Natural killer cell treated with Interleukin-12 subunit alpha and Interleukin-12 subunit beta and Interleukin-15 and Interleukin-18, amount 100 ng/mL, for 72 hours (primary cell): ENCODE measurements at regions not wholly inside any gene's neighbourhood (a gene's known extent, or its start where the extent isn't known, plus 50 kb on each side); places are given as distances from the start of the nearest gene placed in this dataset.
"Not testable (repeated sequence)": the region's sequence is repeated elsewhere in the genome, so short reads cannot be mapped to it uniquely, and the experiment has no call there.

ENCODE experiments used
- ATAC-seq, 2 donors: fragments of 150-1000 bp; cut with Tn5 transposase in 1 of 2; sonication (Bioruptor Pico), chemical (Tn5 transposase) in 1 of 2; 2 replicates each; pipeline ENCODE4 v1.10.0; 2021
- DNase-seq: peaks from one replicate; pipeline ENCODE4 v3.0.0; 2022; ENCODE audit warnings: low spot score
- H3K27ac Mint-ChIP-seq, 2 donors: 1 replicate in 1 of 2; 2 replicates in 1 of 2; pipeline ENCODE4 v1.8.0; 2022; ENCODE audit warnings: mixed read lengths in 2 of 2, mild to moderate bottlenecking in 1 of 2, moderate library complexity in 1 of 2
- H3K27me3 Mint-ChIP-seq, 2 donors: 1 replicate in 1 of 2; 2 replicates in 1 of 2; pipeline ENCODE4 v1.8.0; 2022; ENCODE audit warnings: mixed read lengths in 2 of 2
- H3K36me3 Mint-ChIP-seq: one replicate; pipeline ENCODE4 v1.8.0; 2022; ENCODE audit warnings: mixed read lengths
- H3K4me1 Mint-ChIP-seq, 2 donors: 1 replicate in 1 of 2; 2 replicates in 1 of 2; pipeline ENCODE4 v1.8.0; 2022; ENCODE audit warnings: low read depth in 2 of 2, mixed read lengths in 2 of 2, mild to moderate bottlenecking in 1 of 2
- H3K4me3 Mint-ChIP-seq: one replicate; pipeline ENCODE4 v1.8.0; 2022; ENCODE audit warnings: mixed read lengths
- H3K9me3 Mint-ChIP-seq: 2 replicates; pipeline ENCODE4 v1.8.0; 2022; ENCODE audit warnings: mixed read lengths

GRCh38 chr17:20698463-20699206 lies 119.1 kb downstream of the CDRT15L2 start:
- Mint-ChIP-seq H3K4me1 (peaks cover 56 to 60% of the 10 kb centered on the region in 2 donors), H3K27ac (peak overlapping the region; percentile 77 to 92), H3K4me3 (peak overlapping the region; percentile 91)
- DNase-seq, H3K27me3 Mint-ChIP-seq, H3K36me3 Mint-ChIP-seq, H3K9me3 Mint-ChIP-seq: not testable (repeated sequence)
- ATAC-seq: peak; percentile 83 to 88

DNA sequence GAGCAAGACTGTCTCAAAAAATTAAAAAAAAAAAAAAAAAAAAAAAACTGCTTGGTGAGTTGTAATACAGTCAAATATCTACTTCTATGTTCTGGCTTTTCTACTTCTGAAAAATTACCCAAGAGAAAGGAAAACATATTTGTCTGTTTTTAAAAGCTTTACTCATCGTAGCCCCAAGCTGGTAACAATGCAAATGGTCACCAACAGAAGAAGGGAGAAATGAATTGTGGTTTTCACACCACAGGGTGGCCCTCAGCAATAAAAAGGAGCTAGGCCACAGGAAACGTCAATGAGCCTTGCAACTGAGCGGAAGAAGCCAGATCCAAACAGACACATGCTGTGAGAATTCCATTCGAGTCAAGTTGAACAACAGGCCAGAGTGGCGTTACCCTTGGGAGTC lies 121.0 kb downstream of the CDRT15L2 start:
- Mint-ChIP-seq H3K27ac (peak overlapping the region; percentile 57 to 92), H3K4me3 (peak overlapping the region; percentile 50), H3K4me1 (peaks cover 63 to 66% of the 10 kb centered on the region in 2 donors)
- peak; percentile 66 to 81 for ATAC-seq
- DNase-seq, H3K9me3 Mint-ChIP-seq, H3K36me3 Mint-ChIP-seq, H3K27me3 Mint-ChIP-seq: not testable (repeated sequence)

GRCh38 chr17:20701366-20701765 lies 121.8 kb downstream of the CDRT15L2 start:
- H3K4me3 Mint-ChIP-seq, ATAC-seq, H3K27me3 Mint-ChIP-seq, H3K36me3 Mint-ChIP-seq, DNase-seq, H3K9me3 Mint-ChIP-seq: not testable (repeated sequence)
- H3K4me1 Mint-ChIP-seq: peaks cover 58 to 64% of the 10 kb centered on the region in 2 donors
- H3K27ac Mint-ChIP-seq: peak overlapping the region; percentile 32 to 51

DNA sequence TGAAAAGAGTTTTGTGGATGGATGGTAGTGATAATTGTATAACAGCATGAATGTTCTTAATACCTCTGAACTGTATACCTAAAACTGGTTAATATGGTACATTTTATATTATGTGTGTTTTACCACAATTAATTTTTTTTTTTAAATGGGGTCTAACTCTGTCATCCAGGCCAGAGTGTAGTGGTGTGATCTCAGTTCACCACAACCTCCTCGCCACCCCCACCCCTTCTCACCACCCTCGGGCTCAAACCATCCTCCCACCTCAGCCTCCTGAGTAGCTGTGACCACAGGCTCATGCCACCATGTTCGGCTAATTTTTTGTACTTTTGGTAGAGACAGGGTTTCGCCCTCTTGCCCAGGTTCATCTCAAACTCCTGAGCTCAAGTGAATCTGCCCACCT lies 123.2 kb downstream of the CDRT15L2 start:
- no peaks in the 10 kb centered on the region for H3K27me3 Mint-ChIP-seq
- no peaks in the 10 kb centered on the region for H3K36me3 Mint-ChIP-seq
- no peaks in the 10 kb centered on the region for H3K9me3 Mint-ChIP-seq
- no peak for DNase-seq
- peak overlapping the region; percentile 16 for H3K4me3 Mint-ChIP-seq
- peaks cover 59 to 66% of the 10 kb centered on the region in 2 donors for H3K4me1 Mint-ChIP-seq
- peak; percentile 59 to 65 for ATAC-seq
- peak overlapping the region; percentile 32 to 51 for H3K27ac Mint-ChIP-seq

DNA sequence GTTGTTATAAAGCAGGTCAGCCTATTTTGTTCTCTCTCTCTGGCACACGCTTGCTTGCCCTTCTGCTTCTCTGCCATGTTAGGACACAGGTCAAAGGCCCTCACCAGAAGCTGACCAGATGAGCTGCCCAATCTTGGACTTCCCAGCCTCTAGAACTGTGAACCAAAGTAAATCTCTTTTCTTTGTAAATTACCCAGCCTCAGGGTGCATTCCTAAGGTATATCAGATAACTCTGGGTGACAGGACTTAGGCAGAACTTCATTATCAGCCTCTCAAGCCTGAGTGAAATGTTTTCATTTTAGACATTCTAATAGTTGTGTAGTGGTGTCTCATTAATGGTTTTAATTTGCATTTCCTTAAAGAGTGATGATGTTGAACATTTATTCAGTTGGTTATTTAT lies 124.3 kb downstream of the CDRT15L2 start:
- Mint-ChIP-seq H3K4me3 (no peak overlapping the region), H3K9me3 (no peaks in the 10 kb centered on the region), H3K36me3 (no peaks in the 10 kb centered on the region), H3K27me3 (no peaks in the 10 kb centered on the region), H3K4me1 (peaks cover 51 to 56% of the 10 kb centered on the region in 2 donors), H3K27ac (peak overlapping the region in 1 of 2 donors; percentile 22)
- DNase-seq: no peak
- no peak for ATAC-seq

- not testable (repeated sequence) for H3K27me3 Mint-ChIP-seq, ATAC-seq, H3K36me3 Mint-ChIP-seq, DNase-seq, H3K9me3 Mint-ChIP-seq, H3K27ac Mint-ChIP-seq, H3K4me3 Mint-ChIP-seq
- H3K4me1 Mint-ChIP-seq: peaks cover 42 to 43% of the 10 kb centered on the region in 2 donors
Measured at GRCh38 chr17:20705186-20705585, 125.7 kb downstream of the CDRT15L2 start.

DNA sequence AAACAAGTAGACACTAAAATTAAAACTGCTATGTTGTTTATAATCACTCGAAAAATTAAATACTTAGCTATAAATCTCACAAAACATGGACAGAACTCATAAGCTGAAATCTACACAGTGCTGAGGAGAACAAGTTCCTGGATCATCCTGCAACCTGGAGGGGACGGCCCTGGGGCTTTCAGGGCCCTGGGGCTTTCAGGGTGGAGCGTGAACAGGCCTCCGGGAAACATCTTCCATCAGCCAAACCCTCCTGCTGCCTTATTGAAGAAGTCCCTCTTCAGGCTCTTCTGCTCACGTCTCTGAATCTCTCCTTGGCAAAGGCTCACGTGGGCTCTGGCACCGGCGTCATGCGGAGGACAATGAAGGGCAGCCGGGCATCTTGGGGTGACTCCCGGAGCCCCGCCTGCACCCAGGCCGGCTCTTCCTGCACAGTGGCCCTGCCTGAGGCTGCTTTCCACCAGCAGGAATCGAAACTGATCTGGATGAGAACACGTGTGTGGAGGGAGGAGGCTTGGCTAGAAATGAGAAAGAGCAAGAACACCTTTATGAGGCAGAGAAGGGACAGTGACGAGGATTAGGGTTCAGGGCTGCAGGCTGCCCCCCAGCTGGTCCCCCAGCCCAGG lies 127.3 kb downstream of the CDRT15L2 start:
- Mint-ChIP-seq H3K4me3 (no peak overlapping the region), H3K9me3 (no peaks in the 10 kb centered on the region), H3K27me3 (no peaks in the 10 kb centered on the region), H3K27ac (peak overlapping the region in 1 of 2 donors; percentile 75), H3K4me1 (peaks cover 25 to 31% of the 10 kb centered on the region in 2 donors), H3K36me3 (no peaks in the 10 kb centered on the region)
- DNase-seq (no peak), ATAC-seq (no peak)

DNA sequence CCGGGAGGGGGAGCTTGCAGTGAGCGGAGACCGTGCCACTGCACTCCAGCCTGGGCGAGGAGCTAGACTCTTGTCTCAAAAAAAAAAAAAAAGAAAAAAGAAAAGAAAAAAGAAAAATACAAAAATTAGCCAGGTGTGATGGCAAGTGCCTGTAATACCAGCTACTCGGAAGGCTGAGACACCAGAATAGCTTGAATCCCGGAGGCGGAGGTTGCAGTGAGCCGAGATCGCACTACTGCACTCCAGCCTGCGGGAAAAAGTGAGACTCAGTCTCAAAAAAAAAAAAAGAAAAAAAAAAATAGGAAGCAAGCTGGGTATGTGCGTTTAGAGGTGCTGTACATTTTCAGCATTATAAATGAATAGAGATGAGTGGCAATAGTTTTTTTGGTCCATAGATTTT lies 129.3 kb downstream of the CDRT15L2 start:
- H3K27ac Mint-ChIP-seq: peak overlapping the region in 1 of 2 donors; percentile 58
- not testable (repeated sequence) for H3K36me3 Mint-ChIP-seq, DNase-seq, H3K4me3 Mint-ChIP-seq, H3K9me3 Mint-ChIP-seq, H3K27me3 Mint-ChIP-seq, ATAC-seq
- H3K4me1 Mint-ChIP-seq: peaks cover 16 to 22% of the 10 kb centered on the region in 2 donors

DNA sequence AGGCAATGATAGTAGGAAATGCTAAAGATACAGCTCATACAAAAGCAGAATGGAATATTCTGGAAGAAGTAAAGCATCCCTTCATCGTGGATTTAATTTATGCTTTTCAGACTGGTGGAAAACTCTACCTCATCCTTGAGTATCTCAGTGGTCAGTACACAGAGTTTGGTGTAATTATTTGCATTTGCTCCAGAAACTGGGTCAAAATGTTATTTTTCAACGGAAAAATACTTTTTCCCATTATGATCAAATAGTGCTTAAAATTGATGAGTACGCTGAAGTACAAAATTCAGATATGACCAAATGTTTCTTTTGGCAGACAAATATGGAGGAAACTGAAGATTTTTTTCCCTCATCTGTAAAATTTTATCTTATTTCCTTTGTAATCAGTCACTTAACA lies 137.0 kb downstream of the CDRT15L2 start:
- ATAC-seq, DNase-seq, H3K27me3 Mint-ChIP-seq, H3K36me3 Mint-ChIP-seq, H3K9me3 Mint-ChIP-seq, H3K27ac Mint-ChIP-seq, H3K4me3 Mint-ChIP-seq, H3K4me1 Mint-ChIP-seq: not testable (repeated sequence)

GRCh38 chr17:20721171-20721570 lies 141.6 kb downstream of the CDRT15L2 start:
- no peak overlapping the region for H3K27ac Mint-ChIP-seq
- no peak overlapping the region for H3K4me3 Mint-ChIP-seq
- H3K4me1 Mint-ChIP-seq: peaks cover 0 to 4% of the 10 kb centered on the region in 2 donors
- DNase-seq: no peak
- no peaks in the 10 kb centered on the region for H3K9me3 Mint-ChIP-seq
- no peaks in the 10 kb centered on the region for H3K36me3 Mint-ChIP-seq
- H3K27me3 Mint-ChIP-seq: no peaks in the 10 kb centered on the region
- no peak for ATAC-seq

DNA sequence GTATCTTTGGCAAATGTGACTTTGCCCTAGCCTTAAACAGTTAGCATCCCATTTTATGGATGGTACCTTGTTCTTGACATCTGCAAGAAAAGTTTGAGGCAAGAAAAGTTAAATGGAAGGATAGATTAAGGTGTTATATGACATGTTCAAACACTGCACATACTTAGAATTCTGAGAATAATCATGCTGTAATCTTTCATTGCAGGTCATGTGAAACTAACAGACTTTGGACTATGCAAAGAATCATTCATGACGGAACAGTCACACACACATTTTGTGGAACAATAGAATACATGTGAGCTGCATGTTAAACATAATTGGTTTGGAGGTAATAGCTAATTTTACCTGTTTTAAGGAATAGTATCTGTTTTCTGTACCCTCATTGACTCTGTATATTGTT lies 144.9 kb downstream of the CDRT15L2 start:
- not testable (repeated sequence) for H3K4me3 Mint-ChIP-seq, H3K27me3 Mint-ChIP-seq, H3K36me3 Mint-ChIP-seq, DNase-seq, H3K27ac Mint-ChIP-seq, H3K4me1 Mint-ChIP-seq, H3K9me3 Mint-ChIP-seq, ATAC-seq

DNA sequence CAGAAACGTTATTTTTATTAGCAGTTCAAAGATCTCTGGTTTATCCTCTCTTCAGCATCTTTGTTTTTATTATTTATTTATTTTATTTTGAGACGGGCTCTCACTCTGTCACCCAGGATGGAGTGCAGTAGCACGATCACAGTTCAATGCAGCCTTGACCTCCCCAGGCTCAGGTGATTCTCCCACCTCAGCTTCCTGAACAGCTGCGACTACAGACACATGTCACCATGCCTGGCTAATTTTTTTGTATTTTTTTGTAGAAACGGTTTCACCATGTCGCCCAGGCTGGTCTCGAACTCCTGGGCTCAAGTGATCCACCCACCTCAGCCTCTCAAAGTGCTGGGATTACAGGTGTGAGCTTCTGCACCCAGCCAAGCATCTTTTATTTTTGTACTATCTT lies 147.7 kb downstream of the CDRT15L2 start:
- H3K27me3 Mint-ChIP-seq, H3K36me3 Mint-ChIP-seq, H3K27ac Mint-ChIP-seq, H3K4me1 Mint-ChIP-seq, ATAC-seq, H3K4me3 Mint-ChIP-seq, H3K9me3 Mint-ChIP-seq, DNase-seq: not testable (repeated sequence)

DNA sequence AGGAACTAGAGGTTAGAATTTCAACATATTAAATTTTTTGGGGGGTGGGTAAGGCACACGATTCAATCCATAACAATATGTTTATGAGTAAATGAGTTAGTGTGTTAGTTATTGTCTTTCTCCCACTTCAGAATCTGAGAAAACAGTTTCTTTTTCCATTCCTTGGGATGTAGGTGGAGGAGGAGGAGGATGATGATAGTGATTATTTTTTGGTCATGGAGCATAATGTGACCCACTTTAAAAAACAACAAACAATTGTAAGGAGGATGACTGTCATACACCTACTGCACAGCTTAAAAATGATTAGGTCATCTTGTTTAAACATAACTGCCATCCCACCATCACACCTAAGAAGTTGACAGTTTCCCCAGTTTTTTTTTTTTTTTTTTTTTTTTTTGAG lies 148.7 kb downstream of the CDRT15L2 start:
- peaks cover 0 to 2% of the 10 kb centered on the region in 2 donors for H3K4me1 Mint-ChIP-seq
- ATAC-seq (no peak), DNase-seq (no peak)
- no peaks in the 10 kb centered on the region for H3K27me3 Mint-ChIP-seq
- H3K4me3 Mint-ChIP-seq: no peak overlapping the region
- H3K9me3 Mint-ChIP-seq: no peaks in the 10 kb centered on the region
- no peak overlapping the region for H3K27ac Mint-ChIP-seq
- no peaks in the 10 kb centered on the region for H3K36me3 Mint-ChIP-seq

DNA sequence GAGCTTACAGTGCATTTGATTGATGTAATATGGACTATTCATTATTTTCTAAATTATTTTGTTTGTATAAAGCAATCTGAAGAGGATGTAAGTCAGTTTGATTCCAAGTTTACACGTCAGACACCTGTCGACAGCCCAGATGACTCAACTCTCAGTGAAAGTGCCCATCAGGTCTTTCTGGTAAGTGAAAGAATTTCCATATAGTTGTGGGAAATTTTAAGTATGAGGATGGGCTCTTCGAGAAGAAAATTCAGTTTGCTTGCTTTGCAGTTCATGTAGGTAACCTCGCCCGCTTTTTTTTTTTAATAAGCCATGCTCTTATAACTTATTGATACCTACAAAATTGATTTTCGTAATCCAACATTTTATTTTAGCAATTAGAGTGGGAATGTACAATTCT lies 151.6 kb downstream of the CDRT15L2 start:
- H3K36me3 Mint-ChIP-seq, H3K27me3 Mint-ChIP-seq: not testable (repeated sequence)

More for the DNA sequence above, 151.6 kb downstream of the CDRT15L2 start:
- not testable (repeated sequence) for H3K4me1 Mint-ChIP-seq, DNase-seq, H3K4me3 Mint-ChIP-seq, ATAC-seq, H3K9me3 Mint-ChIP-seq, H3K27ac Mint-ChIP-seq
